NB4 (cell line): ENCODE measurements at regions not wholly inside any gene's neighbourhood (a gene's known extent, or its start where the extent isn't known, plus 50 kb on each side); places are given as distances from the start of the nearest gene placed in this dataset.

Experiments
- POLR2A ChIP-seq: IDR thresholded peaks from 2 replicates; pipeline ENCODE4 v1.6.1; 2011; ENCODE audit warnings: mild to moderate bottlenecking; ENCODE audit not compliant: insufficient read length; ENCODE audit errors: extremely low read depth
- TF ChIP-seq, protein P1 (sequence below): IDR thresholded peaks from one replicate; pipeline ENCODE4 v1.5.1; 2012; ENCODE audit warnings: low read depth, low read length

DNA sequence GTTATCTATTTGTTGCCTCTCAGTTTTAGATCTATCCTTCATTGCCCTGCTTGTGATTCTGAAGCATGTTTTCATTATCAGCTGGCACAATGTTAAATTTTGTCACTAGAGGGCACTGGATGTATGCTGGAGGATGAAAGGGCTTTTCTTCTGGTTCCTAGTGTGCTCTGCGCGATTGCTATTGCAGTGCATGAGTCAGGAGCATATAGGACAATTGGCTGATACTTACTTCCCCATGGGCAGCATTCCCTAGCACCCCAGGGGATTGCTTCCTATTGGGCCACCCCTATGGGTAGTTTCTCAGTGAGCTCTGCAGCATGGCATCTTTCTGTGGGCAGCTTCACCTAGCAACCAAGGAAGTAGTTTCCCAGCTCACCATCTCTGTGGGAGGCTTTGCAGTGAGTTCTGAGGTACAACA, 280.3 kb upstream of the SYNCRIP start:
- TF ChIP-seq POLR2A: no peak
- TF ChIP-seq, protein P1, sequence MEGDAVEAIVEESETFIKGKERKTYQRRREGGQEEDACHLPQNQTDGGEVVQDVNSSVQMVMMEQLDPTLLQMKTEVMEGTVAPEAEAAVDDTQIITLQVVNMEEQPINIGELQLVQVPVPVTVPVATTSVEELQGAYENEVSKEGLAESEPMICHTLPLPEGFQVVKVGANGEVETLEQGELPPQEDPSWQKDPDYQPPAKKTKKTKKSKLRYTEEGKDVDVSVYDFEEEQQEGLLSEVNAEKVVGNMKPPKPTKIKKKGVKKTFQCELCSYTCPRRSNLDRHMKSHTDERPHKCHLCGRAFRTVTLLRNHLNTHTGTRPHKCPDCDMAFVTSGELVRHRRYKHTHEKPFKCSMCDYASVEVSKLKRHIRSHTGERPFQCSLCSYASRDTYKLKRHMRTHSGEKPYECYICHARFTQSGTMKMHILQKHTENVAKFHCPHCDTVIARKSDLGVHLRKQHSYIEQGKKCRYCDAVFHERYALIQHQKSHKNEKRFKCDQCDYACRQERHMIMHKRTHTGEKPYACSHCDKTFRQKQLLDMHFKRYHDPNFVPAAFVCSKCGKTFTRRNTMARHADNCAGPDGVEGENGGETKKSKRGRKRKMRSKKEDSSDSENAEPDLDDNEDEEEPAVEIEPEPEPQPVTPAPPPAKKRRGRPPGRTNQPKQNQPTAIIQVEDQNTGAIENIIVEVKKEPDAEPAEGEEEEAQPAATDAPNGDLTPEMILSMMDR: peak; percentile 81
